HG02943 (cell line): ENCODE measurements at regions not wholly inside any gene's neighbourhood (a gene's known extent, or its start where the extent isn't known, plus 50 kb on each side); places are given as distances from the start of the nearest gene placed in this dataset.

Source experiments
- ATAC-seq: cut with Tn5 transposase; IDR thresholded peaks from one replicate; pipeline ENCODE4 v1.9.1; 2021; ENCODE audit warnings: mild to moderate bottlenecking, low read depth, moderate library complexity; ENCODE audit not compliant: unreplicated experiment

DNA sequence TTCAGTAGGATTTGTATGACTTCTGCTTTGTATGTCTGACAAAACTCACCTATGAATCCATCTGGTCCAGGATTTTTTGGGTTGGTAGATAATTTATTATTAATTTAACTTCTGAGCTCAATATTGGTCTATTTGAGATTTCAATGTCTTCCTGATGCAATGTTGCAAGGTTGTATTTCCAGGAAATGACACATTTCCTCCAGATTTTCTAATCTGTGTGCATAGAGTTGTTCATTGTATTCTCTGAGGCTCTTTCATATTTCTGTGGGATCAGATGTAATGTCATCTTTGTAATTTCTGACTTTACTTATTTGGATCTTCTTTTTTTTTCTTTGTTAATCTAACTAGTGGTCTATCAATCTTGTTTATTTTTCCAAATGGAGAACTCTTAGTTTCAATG, 584.7 kb upstream of the SETBP1 start:
- no peak for ATAC-seq

DNA sequence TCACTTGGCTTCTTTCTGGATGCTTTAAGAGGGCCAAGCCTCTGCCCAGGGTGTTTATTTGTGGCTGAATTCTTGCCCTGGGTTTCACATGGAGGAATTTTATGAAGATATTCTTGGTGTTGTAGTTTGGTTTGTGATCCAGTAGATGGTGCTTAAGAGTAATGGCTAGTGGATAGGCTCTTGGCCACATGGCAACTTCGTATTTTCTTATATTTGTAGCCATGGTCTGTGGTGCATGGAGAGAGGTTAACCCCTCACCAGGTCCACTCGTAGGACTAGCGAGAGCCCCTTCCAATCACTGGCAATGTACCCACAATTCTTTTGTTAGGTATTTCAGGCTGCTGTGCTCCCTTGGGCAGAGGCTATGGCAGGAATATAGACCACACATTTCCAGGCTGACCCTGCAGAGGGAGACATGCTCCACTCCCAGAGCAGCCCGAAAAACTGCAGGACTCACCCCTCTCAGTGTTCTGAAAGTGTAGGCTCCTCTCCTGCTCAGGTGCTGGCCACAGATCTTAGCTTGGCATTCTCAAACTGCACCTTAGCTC, 582.1 kb upstream of the SETBP1 start:
- ATAC-seq = no peak

DNA sequence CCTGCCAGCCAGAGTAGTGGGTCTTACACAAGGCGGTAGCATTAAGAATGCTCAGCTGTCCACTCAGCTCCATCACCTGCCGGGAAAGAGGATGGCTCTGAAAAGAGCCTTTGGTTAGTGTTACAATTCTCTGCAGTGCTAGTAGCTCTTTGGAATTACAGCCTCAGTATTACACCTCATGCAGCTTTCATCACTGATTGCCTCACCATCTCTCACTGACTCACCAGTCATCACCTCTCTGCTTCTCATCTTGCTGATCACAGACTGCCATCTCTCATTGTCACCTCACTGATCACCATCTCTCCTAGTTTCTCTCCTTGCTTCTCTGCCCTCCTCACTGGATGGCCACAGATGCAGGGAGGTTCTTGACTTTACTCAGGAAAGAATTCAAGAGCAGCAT, 573.5 kb upstream of the SETBP1 start:
- no peak for ATAC-seq

DNA sequence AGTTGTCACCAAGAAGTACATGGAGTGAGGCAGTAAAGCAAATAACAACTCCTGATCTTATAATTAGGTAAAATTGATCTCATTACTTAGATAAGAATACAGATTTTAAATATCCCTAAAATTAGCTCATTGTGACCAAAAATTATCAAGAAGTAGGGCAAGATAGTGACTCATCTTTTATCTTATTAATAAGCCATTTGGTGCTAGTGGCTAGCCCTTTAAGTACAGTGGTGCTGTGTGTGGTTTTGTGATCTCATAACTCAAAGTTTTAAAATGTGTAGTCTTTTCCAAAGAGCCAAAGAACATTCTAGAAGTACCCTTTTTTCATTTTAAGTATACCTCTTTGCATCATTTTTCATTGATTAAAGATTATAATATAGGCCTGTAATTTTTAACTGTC, 569.4 kb upstream of the SETBP1 start:
- no peak for ATAC-seq

DNA sequence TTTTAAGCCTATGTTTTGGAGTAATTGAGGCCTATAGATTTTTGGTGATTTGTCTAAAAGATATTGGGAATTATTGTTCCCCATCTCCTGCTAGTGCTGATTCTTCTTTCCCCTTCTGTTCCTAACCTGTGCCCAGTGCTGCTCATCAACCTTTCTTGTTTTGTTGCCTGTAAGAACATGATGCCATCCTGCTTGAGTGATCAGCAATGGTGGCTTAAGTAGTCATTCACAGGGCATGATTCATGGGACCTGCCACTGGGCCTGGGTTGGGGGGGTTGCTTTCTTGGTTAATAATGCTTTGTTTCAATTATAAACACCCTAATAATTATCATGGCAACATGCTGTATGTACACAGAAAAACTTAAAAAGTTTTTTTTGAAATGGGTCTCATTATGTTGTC, 562.9 kb upstream of the SETBP1 start:
- ATAC-seq = no peak

DNA sequence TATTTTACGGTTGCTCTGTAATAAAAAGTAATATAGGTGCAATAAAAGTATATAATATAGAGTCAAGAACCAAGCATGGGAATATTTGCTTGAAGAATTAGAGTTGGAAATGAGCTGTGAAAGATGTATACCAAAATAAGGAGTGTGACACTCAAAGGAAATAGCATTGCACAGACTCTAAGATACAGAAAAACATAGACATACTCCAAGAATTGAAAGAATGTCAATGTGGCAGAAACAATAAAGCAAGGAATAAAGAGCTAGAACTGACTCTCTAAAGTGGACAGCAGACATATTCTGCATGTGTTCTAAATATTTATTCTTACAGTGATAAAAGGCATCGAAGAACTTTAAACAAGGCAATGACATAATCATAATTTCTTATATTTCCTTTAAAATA, 561.1 kb upstream of the SETBP1 start:
- no peak for ATAC-seq

DNA sequence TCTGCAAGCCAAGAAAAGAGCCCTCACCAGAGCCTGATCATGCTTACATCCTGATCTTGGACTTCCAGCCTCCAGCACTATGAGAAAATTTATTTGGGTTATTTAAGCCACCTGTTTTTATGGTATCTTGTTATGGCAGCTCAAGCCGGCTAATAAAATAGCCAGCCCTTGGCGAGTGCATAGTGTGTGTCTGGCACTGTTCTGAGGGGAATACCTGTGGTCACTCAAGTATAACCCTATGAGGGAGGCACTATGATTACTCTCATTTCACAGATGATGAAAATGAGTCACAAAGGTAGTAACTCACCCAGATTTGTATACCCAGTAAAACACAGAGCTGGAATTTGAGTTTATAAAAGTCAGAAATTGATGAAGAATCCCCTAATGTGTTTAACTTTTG, 556.9 kb upstream of the SETBP1 start:
- ATAC-seq = no peak

DNA sequence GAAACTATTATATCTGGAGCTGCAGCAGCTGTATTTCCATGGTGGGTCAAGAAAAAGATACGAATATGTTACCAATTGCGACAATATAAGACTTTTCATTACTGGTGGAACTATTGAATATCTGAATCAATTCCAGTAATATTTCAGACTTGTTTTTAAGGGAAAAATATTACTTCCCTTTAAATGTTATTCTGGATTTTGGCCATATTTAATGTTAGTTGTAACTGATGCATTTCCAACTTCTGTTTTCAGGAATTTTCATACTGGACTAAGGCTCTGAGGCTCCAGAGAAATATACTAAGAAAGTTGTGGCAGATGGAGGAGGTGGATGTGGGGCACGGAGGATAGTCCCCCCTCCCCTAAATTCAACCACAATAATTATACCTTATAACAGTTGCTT, 555.2 kb upstream of the SETBP1 start:
- ATAC-seq = no peak

DNA sequence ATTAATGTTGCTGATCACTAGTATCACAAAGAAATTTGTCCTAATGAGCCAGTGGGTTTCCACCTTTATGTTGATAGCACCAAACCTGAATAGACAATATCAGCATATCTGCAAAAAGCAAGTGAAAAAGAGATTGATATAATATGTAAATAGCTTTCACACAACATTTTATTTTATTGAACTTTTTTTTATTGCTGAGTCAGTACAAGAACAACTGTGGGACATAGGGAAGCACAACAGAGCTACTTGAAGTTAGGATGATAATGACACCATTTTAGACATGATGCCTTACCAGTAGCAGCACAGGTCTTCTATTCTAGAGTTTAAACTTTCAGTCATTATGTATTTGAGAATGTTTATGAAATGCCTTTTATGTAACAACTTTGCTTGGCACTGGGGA, 554.1 kb upstream of the SETBP1 start:
- no peak for ATAC-seq

DNA sequence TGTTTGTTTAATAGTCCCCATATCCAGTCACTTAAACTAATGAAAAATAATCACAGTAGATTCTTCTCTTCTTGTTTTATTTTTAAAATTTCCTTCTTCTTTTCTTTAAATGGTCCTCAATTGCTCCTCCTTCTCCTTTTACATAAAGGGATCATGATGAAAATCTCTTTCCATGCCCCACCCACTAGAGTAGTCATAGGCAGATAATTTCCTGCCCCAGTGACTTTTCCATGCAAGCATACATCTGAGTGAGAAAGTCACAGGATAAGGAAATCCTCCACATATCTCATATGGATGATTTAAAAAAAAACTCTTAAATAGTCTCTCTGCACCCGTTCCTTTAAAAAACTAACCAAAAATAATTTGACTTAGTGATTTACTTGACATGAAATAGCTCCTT, 552.3 kb upstream of the SETBP1 start:
- ATAC-seq = no peak

DNA sequence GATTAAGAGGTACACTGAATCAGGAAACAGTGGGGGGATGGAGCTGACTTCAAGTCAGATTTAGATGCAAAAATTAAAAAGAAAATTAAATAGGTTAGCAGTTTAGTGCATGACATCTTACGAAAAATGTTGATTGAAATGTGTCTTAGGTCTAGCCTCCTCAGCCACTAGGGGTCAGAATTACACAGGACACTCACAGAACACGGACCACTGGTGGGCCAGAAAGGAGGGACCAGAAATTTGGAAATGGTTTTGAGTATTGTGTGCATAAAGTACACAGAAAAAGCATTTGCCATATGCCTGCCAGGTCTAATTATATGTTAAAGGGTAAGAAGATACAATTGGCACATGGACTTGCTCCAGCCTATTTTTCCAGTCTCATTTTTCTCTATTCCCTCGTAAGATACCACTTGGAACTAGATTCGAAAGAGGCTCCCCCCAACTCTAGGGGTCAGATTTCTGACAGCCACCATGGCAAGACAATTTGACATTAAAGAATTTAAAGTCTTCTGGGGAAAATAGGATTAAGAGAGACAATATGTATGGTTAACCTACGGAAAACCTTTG, 550.2 kb upstream of the SETBP1 start:
- no peak for ATAC-seq

DNA sequence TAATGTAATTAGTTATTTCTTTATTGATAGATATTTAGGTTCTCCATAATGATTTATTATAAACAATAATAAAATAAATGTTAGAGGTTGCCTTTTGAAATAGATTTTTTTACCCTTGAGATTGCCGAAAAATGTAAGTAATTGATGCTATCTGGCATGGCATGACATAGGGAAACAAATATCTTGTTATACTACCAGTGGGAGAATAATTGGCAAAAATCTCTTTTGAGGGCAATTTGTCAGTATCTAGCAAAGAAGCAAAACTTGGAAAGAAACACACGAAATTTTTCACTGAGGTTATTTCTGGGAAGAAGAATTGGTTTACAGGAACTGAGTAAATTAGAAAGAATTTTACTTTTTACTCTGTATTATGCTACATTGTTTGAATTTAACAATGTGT, 547.2 kb upstream of the SETBP1 start:
- no peak for ATAC-seq

DNA sequence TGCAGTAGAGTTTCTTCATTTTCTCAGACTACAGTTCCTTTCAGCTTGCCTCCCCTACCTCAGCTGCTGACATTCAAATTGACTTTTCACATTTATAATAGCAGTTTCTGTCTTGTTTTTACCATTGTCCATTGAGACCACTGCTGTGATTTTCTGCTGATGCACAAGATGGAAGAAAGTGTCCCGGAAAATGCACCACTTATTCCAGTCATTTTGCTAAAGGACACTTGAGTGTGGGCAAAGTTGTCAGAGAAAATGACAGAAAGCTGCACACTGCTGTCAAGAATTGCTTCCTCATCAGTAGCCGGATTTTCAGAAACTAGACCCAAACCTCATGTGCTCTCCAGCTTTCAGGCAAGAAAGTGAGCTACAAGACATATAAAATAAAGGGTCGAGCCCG, 546.2 kb upstream of the SETBP1 start:
- no peak for ATAC-seq

DNA sequence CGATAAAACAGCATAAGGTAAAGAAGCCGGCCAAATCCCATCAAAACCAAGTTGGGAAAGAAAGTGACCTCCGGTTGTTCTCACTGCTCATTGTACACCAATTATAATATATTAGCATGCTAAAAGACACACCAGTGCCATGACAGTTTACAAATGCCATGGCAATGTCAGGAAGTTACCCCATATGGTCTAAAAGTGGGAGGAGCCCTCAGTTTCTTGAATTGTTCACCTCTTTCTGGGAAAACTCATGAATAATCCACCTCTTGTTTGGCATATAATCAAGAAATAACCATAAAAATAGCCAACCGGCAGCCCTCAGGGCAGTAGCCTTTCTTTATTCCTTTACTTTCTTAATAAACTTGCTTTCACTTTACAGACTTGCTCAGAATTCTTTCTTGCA, 544.9 kb upstream of the SETBP1 start:
- no peak for ATAC-seq

DNA sequence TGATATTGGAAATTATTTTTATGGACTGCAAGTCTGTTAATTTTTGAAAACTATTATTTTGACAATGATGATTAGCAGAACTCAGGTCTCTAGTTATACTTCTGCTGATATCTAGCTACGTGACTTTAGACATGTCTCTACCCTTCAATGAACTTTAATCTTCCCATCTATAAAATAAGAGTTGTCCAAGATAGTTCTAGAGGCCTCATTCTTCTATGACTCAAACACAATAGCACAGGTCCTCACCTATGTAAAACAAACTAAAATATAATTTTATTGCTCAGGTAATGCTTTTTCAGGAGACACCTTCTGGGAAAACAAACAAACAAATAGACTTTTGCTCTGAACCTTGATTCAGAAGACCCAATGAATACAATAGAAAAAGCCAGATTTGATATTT, 544.4 kb upstream of the SETBP1 start:
- no peak for ATAC-seq

DNA sequence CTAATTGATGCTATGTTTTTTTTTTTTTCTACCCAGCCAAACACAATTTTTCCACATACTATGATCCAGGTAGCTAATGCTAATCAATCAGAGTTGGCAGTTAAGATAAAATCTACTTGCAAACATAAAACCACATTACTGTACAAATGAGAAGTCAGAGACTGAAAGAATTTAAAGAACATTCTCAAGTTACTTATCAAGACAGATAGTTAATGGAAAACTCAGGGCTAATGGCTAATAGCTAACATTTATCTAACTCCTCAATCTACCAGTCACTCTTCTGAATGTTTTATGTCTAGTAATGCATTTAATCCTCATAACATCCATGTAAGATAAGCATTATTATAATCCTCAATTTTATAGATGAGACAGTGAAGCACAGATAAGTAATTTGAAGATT, 537.6 kb upstream of the SETBP1 start:
- ATAC-seq = no peak

DNA sequence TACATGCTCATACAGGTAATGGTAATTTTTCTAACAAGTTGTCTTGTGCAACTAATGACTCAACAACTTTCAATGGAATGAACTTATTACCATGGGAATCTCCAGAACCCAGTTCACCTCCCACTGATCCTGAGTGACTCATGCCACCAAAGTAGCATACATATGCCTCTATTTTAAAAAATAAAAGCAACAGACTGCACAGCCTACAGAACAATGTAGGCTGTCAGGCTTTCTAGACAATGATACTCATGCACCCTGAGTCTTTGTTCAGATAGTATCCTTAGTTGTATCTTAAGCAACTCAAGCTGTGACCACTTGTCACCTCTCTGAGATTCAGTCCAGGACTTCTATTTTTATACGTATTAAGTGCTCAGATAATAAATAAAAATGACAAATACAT, 531.0 kb upstream of the SETBP1 start:
- ATAC-seq = no peak

DNA sequence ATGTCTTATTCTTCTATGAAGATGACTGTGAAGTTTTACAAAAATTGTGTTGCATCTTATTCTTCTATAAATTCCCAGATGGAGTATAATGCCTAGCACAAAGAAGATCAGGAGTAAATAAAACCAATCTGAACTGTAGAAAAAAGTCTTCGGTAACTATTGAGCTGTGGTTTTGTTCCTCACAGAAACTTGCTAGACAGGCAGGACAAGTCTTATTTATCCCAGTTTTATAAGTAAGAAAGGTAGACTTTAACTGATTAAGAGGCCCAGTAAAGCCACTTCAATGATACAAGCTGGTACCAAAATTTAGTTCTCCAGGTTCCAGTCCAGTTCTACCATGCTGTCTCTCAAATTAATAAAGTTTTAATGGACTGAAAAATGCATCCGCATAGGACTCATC, 526.7 kb upstream of the SETBP1 start:
- no peak for ATAC-seq

DNA sequence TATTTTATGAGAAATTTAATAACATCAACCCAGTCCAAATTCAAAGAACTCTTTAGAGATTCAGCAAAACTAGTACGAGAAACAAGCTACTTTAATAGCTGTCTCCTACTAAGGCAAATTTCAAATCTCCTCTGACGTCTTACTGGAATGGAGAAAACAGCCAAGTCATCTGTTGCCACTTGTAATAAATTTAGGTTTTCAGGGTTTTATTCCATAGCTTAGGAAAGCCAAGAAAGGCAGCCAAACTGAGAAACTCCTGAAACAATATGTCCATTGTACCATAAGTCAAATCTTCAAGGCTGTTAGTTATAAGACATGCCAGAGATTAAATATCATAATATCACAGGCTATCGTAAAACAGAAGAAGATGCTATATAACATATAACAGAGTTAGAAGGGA, 524.6 kb upstream of the SETBP1 start:
- ATAC-seq = no peak

DNA sequence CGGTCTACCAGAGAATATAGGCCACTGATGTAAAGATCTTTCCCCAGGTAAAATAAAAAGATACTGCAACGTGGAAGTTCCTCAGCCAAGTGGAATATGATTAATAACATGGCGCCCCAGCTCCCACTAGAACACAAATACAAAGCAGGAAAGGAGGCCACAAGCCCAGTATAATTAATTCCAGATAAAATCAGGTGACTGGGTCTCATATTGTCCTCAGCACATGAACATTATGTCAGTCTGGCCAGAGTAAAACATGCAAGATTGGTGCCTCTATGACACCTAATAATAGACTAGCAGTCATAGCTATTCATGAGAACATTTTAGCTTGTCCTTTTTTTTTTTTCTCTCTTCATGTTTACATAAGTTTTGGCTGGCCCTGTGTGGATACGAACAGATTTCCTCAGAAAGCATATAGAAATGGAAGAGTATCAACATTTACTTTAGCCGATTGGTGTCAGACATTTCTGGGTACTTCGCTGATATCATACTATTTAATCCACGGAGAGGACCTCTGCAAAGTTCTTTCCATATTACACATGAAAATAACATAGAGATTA, 523.8 kb upstream of the SETBP1 start:
- no peak for ATAC-seq

DNA sequence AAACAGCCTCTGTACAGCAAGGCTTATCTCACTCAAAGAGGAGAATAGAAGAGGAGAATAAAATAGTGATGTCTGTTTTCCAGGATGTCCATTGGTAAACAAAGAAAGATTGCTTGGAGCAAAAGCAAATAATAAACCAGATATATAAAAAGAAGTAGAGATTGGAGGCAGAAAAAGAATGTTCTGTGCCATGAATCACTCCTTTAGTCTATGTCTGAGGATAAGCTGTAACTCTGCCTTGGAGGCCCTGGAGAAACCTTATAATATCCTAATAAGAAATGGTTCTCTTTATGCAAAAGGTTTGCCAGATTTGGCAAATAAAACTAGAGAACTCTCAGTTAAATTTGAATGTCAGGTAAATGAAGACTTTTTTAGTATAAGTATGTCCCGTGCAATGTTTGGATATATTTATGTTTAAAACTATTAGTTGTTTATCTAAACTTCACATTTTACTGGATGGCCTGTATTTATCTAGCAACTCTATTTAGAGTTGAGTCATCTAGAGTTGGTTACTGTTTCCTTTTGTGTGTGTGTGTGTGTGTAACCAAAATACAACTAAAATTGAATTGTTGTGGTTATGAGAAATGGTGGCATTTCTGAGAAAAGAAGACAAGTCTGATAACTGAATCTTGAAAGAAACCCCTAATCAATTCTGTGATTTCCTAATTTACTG, 510.3 kb upstream of the SETBP1 start:
- no peak for ATAC-seq

DNA sequence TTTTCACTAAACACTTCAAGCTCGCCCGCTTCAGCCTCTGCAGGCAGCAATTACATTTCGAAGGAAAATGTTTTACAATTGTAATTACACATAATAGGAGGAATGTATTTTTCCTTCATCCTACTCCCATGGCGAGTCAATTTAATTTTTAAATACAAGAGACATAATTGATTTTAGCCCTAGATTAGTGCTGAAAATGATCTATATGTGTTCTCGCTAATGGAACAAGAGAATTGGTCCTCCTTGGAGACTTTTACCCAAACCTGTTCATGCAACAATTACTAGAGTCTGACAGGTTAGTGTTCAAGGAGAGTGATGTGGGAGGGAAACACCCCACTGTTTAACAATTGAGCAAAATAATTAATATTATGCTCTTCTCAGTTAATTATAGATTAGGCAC, 509.4 kb upstream of the SETBP1 start:
- no peak for ATAC-seq
